Brain microvascular endothelial cell (primary cell): ENCODE measurements at regions not wholly inside any gene's neighbourhood (a gene's known extent, or its start where the extent isn't known, plus 50 kb on each side); places are given as distances from the start of the nearest gene placed in this dataset.

Experiments
- DNase-seq: peaks from one replicate; pipeline ENCODE4 v3.0.0-alpha.2; 2020
- H3K27ac ChIP-seq: fragments of 250-450 bp; sonication (Bioruptor Pico); 2 replicates; pipeline ENCODE4 v1.5.1; 2020; ENCODE audit warnings: mild to moderate bottlenecking, moderate library complexity
- H3K27me3 ChIP-seq: fragments of 250-450 bp; sonication (Bioruptor Pico); replicated peaks from 2 replicates; pipeline ENCODE4 v1.5.1; 2020; ENCODE audit warnings: mild to moderate bottlenecking
- H3K36me3 ChIP-seq: fragments of 250-450 bp; sonication (Bioruptor Pico); replicated peaks from 2 replicates; pipeline ENCODE4 v1.5.1; 2020; ENCODE audit warnings: mild to moderate bottlenecking
- H3K4me3 ChIP-seq: 2 replicates; pipeline ENCODE4 v1.5.1; 2011; ENCODE audit warnings: low read depth, mild to moderate bottlenecking, control low read depth, low read length, moderate library complexity
- CTCF ChIP-seq: IDR thresholded peaks from 2 replicates; pipeline ENCODE4 v1.5.1; 2011; ENCODE audit warnings: low read depth, mild to moderate bottlenecking, moderate library complexity, low read length, control low read depth, inconsistent platforms; ENCODE audit errors: missing control alignments
- in situ Hi-C: cut with HindIII; loops from 2 replicates; pipeline ENCODE4 v1.10.0; 2017; ENCODE audit warnings: low sequenced_read_pairs, low pct_ligation_motif_present

GRCh38 chr2:21757805-21758430, 634.1 kb downstream of the TDRD15 start:
- in situ Hi-C loops: no loop called here

GRCh38 chr2:21759819-21760218, 636.1 kb downstream of the TDRD15 start:
- no peak for TF ChIP-seq CTCF
- in situ Hi-C loops: no loop called here
- Histone ChIP-seq H3K27me3 (no peaks in the 10 kb centered on the region), H3K27ac (no peak overlapping the region), H3K4me3 (no peak overlapping the region), H3K36me3 (no peaks in the 10 kb centered on the region)
- DNase-seq: no peak

More at GRCh38 chr2:21757805-21758430, 634.1 kb downstream of the TDRD15 start:
- no peak overlapping the region for H3K4me3 ChIP-seq
- no peak overlapping the region for H3K27ac ChIP-seq
- DNase-seq: no peak
- no peaks in the 10 kb centered on the region for H3K27me3 ChIP-seq
- H3K36me3 ChIP-seq: no peaks in the 10 kb centered on the region
- TF ChIP-seq CTCF: no peak

GRCh38 chr2:21761361-21761760, 637.6 kb downstream of the TDRD15 start:
- H3K27me3 ChIP-seq: no peaks in the 10 kb centered on the region
- TF ChIP-seq CTCF: no peak
- no peak overlapping the region for H3K4me3 ChIP-seq
- in situ Hi-C loops: no loop called here
- H3K27ac ChIP-seq: no peak overlapping the region
- no peaks in the 10 kb centered on the region for H3K36me3 ChIP-seq
- no peak for DNase-seq

GRCh38 chr2:21763501-21763900, 639.7 kb downstream of the TDRD15 start:
- Histone ChIP-seq H3K27me3 (no peaks in the 10 kb centered on the region), H3K36me3 (no peaks in the 10 kb centered on the region), H3K27ac (no peak overlapping the region), H3K4me3 (no peak overlapping the region)
- DNase-seq: no peak
- TF ChIP-seq CTCF: no peak
- in situ Hi-C loops: no loop called here

GRCh38 chr2:21770787-21771186, 647.0 kb downstream of the TDRD15 start:
- DNase-seq: no peak
- Histone ChIP-seq H3K36me3 (no peaks in the 10 kb centered on the region), H3K27ac (no peak overlapping the region), H3K27me3 (no peaks in the 10 kb centered on the region), H3K4me3 (no peak overlapping the region)
- TF ChIP-seq CTCF: no peak
- in situ Hi-C loops: no loop called here

GRCh38 chr2:21772624-21773023, 648.9 kb downstream of the TDRD15 start:
- in situ Hi-C loops: no loop called here
- no peak overlapping the region for H3K4me3 ChIP-seq
- peak; percentile 55 for DNase-seq
- H3K36me3 ChIP-seq: no peaks in the 10 kb centered on the region
- H3K27me3 ChIP-seq: no peaks in the 10 kb centered on the region
- TF ChIP-seq CTCF: no peak
- H3K27ac ChIP-seq: peak overlapping the region; percentile 25
